Epithelial cell of proximal tubule (primary cell): ENCODE measurements at regions not wholly inside any gene's neighbourhood (a gene's known extent, or its start where the extent isn't known, plus 50 kb on each side); places are given as distances from the start of the nearest gene placed in this dataset.

Experiments
- DNase-seq: peaks from one replicate; pipeline ENCODE4 v3.0.0-alpha.2; 2011; ENCODE audit warnings: low read depth
- H3K4me3 ChIP-seq: 2 replicates; pipeline ENCODE4 v1.5.1; 2011; ENCODE audit warnings: low read depth, mild to moderate bottlenecking, low read length
- CTCF ChIP-seq: conservative IDR thresholded peaks from 2 replicates; pipeline ENCODE4 v1.5.1; 2012; ENCODE audit warnings: low read depth, mild to moderate bottlenecking, low read length

GRCh38 chr14:78106381-78106780 is 63.8 kb upstream of the NRXN3 start:
- no peak overlapping the region for H3K4me3 ChIP-seq
- DNase-seq: no peak
- TF ChIP-seq CTCF: no peak

GRCh38 chr14:78107166-78107565 is 63.0 kb upstream of the NRXN3 start:
- TF ChIP-seq CTCF: no peak
- no peak for DNase-seq
- no peak overlapping the region for H3K4me3 ChIP-seq

- TF ChIP-seq CTCF: no peak
- H3K4me3 ChIP-seq: no peak overlapping the region
- DNase-seq: no peak
These were observed 50.7 kb upstream of the NRXN3 start for GRCh38 chr14:78119440-78119839.
